Type B pancreatic cell (in vitro differentiated cells): ENCODE measurements at regions not wholly inside any gene's neighbourhood (a gene's known extent, or its start where the extent isn't known, plus 50 kb on each side); places are given as distances from the start of the nearest gene placed in this dataset.

Experiments used
- DNase-seq: peaks from one replicate; pipeline ENCODE4 v3.0.0; 2021; ENCODE audit warnings: mixed read lengths; ENCODE audit not compliant: unreplicated experiment; ENCODE audit errors: extremely low spot score
- H3K27ac Mint-ChIP-seq: 2 replicates; pipeline ENCODE4 v1.8.0; 2021; ENCODE audit warnings: mild to moderate bottlenecking, mixed read lengths
- H3K27me3 Mint-ChIP-seq: 2 replicates; pipeline ENCODE4 v1.8.0; 2021; ENCODE audit warnings: mixed read lengths
- H3K36me3 Mint-ChIP-seq: 2 replicates; pipeline ENCODE4 v1.8.0; 2021; ENCODE audit warnings: mixed read lengths
- H3K4me1 Mint-ChIP-seq: one replicate; pipeline ENCODE4 v1.8.0; 2021; ENCODE audit warnings: mixed read lengths; ENCODE audit not compliant: unreplicated experiment
- H3K4me3 Mint-ChIP-seq: 2 replicates; pipeline ENCODE4 v1.8.0; 2021; ENCODE audit warnings: mild to moderate bottlenecking, mixed read lengths
- H3K9me3 Mint-ChIP-seq: 2 replicates; pipeline ENCODE4 v1.8.0; 2021; ENCODE audit warnings: mixed read lengths
- CTCF ChIP-seq: fragments of 200-600 bp; sonication (generic); conservative IDR thresholded peaks from 2 replicates; pipeline ENCODE4 v1.5.0; 2021; ENCODE audit warnings: antibody characterized with exemption, mild to moderate bottlenecking

- Mint-ChIP-seq H3K9me3 (no peaks in the 10 kb centered on the region), H3K36me3 (no peaks in the 10 kb centered on the region), H3K27ac (no peak overlapping the region), H3K4me1 (no peaks in the 10 kb centered on the region), H3K4me3 (no peak overlapping the region), H3K27me3 (no peaks in the 10 kb centered on the region)
- no peak for TF ChIP-seq CTCF
- no peak for DNase-seq
These were observed 571.5 kb downstream of the IRS1 start for GRCh38 chr2:226228080-226228479.

DNA sequence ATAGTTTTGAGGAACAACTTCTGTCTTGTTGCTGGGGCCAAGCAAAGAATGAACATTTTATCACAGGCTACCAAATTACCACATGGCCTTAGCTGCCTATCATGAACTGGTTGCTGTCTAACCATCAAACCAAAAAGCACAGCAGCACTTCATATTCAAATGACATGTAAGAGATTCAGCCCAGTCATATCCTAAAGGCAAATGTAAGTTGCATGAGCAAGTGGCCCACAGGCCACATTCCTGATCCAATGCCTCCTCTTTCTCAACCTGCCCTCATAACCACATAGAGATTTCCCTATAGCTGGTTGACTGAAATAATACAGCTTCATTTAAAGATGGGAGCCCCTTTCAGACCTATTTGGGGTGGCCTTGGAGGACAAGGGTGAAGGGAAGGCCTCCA lies 572.3 kb downstream of the IRS1 start:
- Mint-ChIP-seq H3K27me3 (no peaks in the 10 kb centered on the region), H3K27ac (no peak overlapping the region), H3K36me3 (no peaks in the 10 kb centered on the region), H3K4me1 (no peaks in the 10 kb centered on the region), H3K4me3 (no peak overlapping the region), H3K9me3 (no peaks in the 10 kb centered on the region)
- TF ChIP-seq CTCF, result no peak
- no peak for DNase-seq

GRCh38 chr2:226223704-226224103 lies 575.9 kb downstream of the IRS1 start:
- H3K27me3 Mint-ChIP-seq, result no peaks in the 10 kb centered on the region
- H3K4me3 Mint-ChIP-seq, result no peak overlapping the region
- no peak for DNase-seq
- no peaks in the 10 kb centered on the region for H3K9me3 Mint-ChIP-seq
- H3K4me1 Mint-ChIP-seq, result no peaks in the 10 kb centered on the region
- H3K27ac Mint-ChIP-seq, result no peak overlapping the region
- TF ChIP-seq CTCF, result no peak
- no peaks in the 10 kb centered on the region for H3K36me3 Mint-ChIP-seq

DNA sequence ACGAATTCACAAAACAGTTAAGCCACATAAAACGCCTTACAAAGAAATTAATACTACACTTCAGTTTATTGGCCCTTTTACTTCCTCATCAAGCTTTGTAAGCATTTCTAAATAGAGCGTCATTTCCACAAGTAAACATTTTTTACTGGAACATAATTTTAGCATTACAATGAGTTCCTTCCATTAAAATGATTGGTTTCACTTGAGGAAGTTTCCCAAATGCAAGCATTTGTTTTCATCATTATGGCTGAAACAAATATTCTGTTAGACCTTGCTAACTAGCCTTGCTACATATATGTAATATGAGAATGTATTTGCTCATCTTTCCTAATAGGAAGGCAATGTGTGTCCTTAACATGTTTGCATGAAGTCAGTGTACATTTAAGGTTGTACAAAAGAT lies 579.1 kb downstream of the IRS1 start:
- no peaks in the 10 kb centered on the region for H3K36me3 Mint-ChIP-seq
- peaks cover 4% of the 10 kb centered on the region for H3K4me1 Mint-ChIP-seq
- H3K27ac Mint-ChIP-seq, result no peak overlapping the region
- H3K4me3 Mint-ChIP-seq, result no peak overlapping the region
- peaks cover 4% of the 10 kb centered on the region for H3K9me3 Mint-ChIP-seq
- TF ChIP-seq CTCF, result no peak
- no peak for DNase-seq
- H3K27me3 Mint-ChIP-seq, result no peaks in the 10 kb centered on the region

GRCh38 chr2:226217191-226217590 lies 582.4 kb downstream of the IRS1 start:
- no peak for DNase-seq
- Mint-ChIP-seq H3K9me3 (peaks cover 4% of the 10 kb centered on the region), H3K27me3 (no peaks in the 10 kb centered on the region), H3K4me1 (peaks cover 4% of the 10 kb centered on the region), H3K36me3 (no peaks in the 10 kb centered on the region), H3K27ac (no peak overlapping the region), H3K4me3 (no peak overlapping the region)
- no peak for TF ChIP-seq CTCF

DNA sequence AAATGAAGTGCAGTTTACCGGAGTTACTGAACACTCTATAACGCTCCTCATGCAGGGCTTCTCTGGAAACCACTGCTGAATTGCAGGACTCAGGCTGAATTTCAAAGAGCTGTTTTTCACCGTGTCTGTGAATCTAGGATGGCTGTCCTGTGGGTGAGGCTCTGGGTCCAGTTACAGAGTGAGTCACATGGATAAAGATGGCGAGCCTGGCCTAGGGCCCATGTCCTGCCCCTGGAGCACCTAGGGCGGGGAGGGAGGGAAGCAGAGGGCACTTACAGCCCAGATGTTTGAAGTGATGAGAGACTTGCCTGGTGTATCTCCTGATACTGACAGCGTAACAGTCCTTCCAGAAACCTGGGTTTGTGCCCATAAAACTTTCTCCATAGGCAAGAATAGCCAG lies 583.0 kb downstream of the IRS1 start:
- no peak for TF ChIP-seq CTCF
- Mint-ChIP-seq H3K9me3 (peaks cover 4% of the 10 kb centered on the region), H3K27me3 (no peaks in the 10 kb centered on the region), H3K36me3 (no peaks in the 10 kb centered on the region), H3K4me3 (no peak overlapping the region), H3K27ac (no peak overlapping the region), H3K4me1 (peaks cover 4% of the 10 kb centered on the region)
- no peak for DNase-seq
